ENCODE measurements at regions not wholly inside any gene's neighbourhood (a gene's known extent, or its start where the extent isn't known, plus 50 kb on each side); places are given as distances from the start of the nearest gene placed in this dataset.

DNA sequence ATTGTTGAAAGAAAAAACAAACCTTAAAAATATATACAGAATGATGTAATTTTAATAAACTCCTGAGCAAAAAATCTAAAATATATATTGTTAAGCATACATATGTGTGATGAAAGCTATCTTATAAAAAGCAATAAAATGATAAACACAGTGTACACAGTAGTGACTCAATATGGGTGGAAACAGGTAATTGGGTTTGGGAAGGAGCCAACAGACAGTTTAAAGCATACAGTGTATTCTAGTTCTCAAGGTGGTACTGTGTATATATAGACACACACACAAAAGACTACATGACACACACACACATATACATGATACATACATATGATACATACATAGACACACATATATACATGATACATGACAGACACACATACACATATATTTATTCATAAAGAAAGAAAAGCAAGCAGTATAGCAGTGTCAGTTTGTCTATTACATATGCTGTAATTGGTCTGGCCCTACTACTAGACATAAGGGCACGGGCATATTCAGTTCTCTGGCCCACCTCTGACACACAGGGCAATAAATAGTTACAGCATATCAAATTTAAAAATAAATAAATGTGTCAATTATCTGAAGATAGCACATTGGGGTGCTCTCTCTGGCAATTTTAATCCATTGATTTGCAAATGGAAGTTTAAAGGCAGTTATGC, 330.2 kb downstream of the S1PR1 start:
- TF ChIP-seq BHLHE40 (IDR thresholded peaks at IDR 0.05; ENCODE audit: borderline replicate concordance) (no peak), FOXM1 (IDR thresholded peaks at IDR 0.05; ENCODE audit: borderline replicate concordance) (no peak), SP1 (IDR thresholded peaks at IDR 0.05) (no peak), CTBP1 (IDR thresholded peaks at IDR 0.05; ENCODE audit: borderline replicate concordance) (no peak), NFRKB (IDR thresholded peaks at IDR 0.05) (no peak), FOXA1 (IDR thresholded peaks at IDR 0.05) (no peak), FOXK2 (IDR thresholded peaks at IDR 0.05) (no peak), HDGF (IDR thresholded peaks at IDR 0.05; ENCODE audit: borderline replicate concordance) (no peak), TARDBP (IDR thresholded peaks at IDR 0.05) (no peak), LEF1 (IDR thresholded peaks at IDR 0.05; ENCODE audit: borderline replicate concordance) (no peak), ZNF384 (IDR thresholded peaks at IDR 0.05) (no peak), ARNT (IDR thresholded peaks at IDR 0.05) (no peak)
- TF ChIP-seq, protein P1, sequence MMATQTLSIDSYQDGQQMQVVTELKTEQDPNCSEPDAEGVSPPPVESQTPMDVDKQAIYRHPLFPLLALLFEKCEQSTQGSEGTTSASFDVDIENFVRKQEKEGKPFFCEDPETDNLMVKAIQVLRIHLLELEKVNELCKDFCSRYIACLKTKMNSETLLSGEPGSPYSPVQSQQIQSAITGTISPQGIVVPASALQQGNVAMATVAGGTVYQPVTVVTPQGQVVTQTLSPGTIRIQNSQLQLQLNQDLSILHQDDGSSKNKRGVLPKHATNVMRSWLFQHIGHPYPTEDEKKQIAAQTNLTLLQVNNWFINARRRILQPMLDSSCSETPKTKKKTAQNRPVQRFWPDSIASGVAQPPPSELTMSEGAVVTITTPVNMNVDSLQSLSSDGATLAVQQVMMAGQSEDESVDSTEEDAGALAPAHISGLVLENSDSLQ (IDR thresholded peaks at IDR 0.05), result no peak
